Fibroblast of villous mesenchyme (primary cell): ENCODE measurements at regions not wholly inside any gene's neighbourhood (a gene's known extent, or its start where the extent isn't known, plus 50 kb on each side); places are given as distances from the start of the nearest gene placed in this dataset.

Experiments used
- DNase-seq: peaks from one replicate; pipeline ENCODE4 v3.0.0-alpha.2; 2010; ENCODE audit warnings: low read depth
- H3K4me3 ChIP-seq: 2 replicates; pipeline ENCODE4 v1.5.1; 2011; ENCODE audit warnings: low read depth, mild to moderate bottlenecking, low read length
- CTCF ChIP-seq: IDR thresholded peaks from 2 replicates; pipeline ENCODE4 v1.5.1; 2012; ENCODE audit warnings: low read depth, mild to moderate bottlenecking, low read length; ENCODE audit not compliant: insufficient read depth

GRCh38 chr4:46684041-46684440 is 225.0 kb downstream of the COX7B2 start:
- no peak for DNase-seq
- no peak for TF ChIP-seq CTCF
- H3K4me3 ChIP-seq, result no peak overlapping the region

- DNase-seq, result no peak
- H3K4me3 ChIP-seq, result no peak overlapping the region
- no peak for TF ChIP-seq CTCF
Measured at GRCh38 chr4:46676364-46676763, 232.7 kb downstream of the COX7B2 start.

GRCh38 chr4:46674326-46674725 is 234.7 kb downstream of the COX7B2 start:
- no peak for TF ChIP-seq CTCF
- H3K4me3 ChIP-seq, result no peak overlapping the region
- DNase-seq, result no peak

GRCh38 chr4:46667790-46668189 is 241.3 kb downstream of the COX7B2 start:
- DNase-seq, result no peak
- no peak overlapping the region for H3K4me3 ChIP-seq
- no peak for TF ChIP-seq CTCF

- TF ChIP-seq CTCF, result no peak
- H3K4me3 ChIP-seq, result no peak overlapping the region
Measured at GRCh38 chr4:46656071-46656470, 253.0 kb downstream of the COX7B2 start.

GRCh38 chr4:46653842-46654241 is 255.2 kb downstream of the COX7B2 start:
- TF ChIP-seq CTCF, result no peak
- no peak for DNase-seq
- H3K4me3 ChIP-seq, result no peak overlapping the region

More at GRCh38 chr4:46656071-46656470, 253.0 kb downstream of the COX7B2 start:
- no peak for DNase-seq

GRCh38 chr4:46649390-46649789 is 259.5 kb upstream of the GABRA2 start:
- DNase-seq, result no peak
- TF ChIP-seq CTCF, result no peak
- H3K4me3 ChIP-seq, result no peak overlapping the region
